ENCODE measurements at regions not wholly inside any gene's neighbourhood (a gene's known extent, or its start where the extent isn't known, plus 50 kb on each side); places are given as distances from the start of the nearest gene placed in this dataset.

DNA sequence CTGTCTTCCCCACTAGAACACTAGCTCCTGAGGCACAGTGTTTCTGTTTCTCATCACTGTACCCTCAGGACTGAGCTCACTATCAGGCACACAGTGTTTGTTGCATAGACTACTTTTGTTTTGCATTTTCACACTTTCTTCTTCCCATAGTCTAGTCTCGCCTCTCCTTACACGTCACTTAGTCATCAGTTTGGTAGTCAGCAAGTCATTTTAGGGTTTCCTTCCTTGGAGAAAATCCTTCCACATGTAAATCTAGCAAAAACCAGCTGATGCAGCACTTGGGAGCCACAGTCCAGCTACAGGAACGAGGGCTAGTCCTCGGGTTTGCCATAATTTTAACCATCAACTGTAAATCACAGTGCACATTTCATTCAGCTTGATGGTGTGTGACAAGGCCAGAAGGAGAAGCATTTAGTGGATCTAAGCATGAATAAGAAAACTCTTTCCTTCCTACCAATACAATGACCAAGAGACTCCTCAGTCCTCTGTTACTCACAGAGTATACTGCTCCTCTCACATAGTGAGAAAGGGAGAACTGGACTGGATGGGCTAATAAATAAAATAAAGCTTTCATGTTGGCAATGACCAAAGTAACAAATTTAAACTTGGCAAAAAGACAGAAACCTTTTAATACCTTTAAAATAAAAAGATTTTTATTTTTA is 221.0 kb downstream of the KLF12 start:
- no peaks in the 10 kb centered on the region for H3K9me3 Mint-ChIP-seq
- no peaks in the 10 kb centered on the region for H3K4me1 Mint-ChIP-seq (ENCODE audit: low read depth)
- no peak overlapping the region for H3K4me3 Mint-ChIP-seq
- intact Hi-C loops (cut with micrococcal nuclease) = no loop called here
- H3K36me3 Mint-ChIP-seq (ENCODE audit: low read depth) = no peaks in the 10 kb centered on the region
- H3K27ac Mint-ChIP-seq = no peak overlapping the region
- H3K27me3 Mint-ChIP-seq = no peaks in the 10 kb centered on the region

DNA sequence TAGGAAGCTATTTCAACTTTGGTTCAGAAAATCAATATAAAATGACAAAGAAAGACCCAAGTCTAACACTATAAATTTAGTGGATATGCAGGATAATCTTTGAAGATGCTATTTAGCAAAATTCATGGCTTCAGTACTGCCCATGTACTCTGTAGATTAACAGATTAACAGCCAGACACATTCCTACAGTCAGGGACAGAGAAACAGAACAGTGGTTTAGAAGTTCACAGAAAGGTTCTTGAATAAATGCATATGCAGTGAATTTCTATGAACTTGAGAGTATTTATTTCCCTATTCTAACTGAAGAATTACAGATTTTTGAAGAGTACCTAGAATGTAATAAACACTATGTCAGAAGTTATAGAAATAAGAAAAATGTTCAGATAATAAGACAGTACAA is 222.8 kb downstream of the KLF12 start:
- Mint-ChIP-seq H3K36me3 (ENCODE audit: low read depth) (no peaks in the 10 kb centered on the region), H3K27ac (no peak overlapping the region), H3K4me1 (ENCODE audit: low read depth) (no peaks in the 10 kb centered on the region), H3K4me3 (no peak overlapping the region), H3K27me3 (no peaks in the 10 kb centered on the region), H3K9me3 (no peaks in the 10 kb centered on the region)
- intact Hi-C loops (cut with micrococcal nuclease) = no loop called here

GRCh38 chr13:73910733-73911132 is 223.5 kb downstream of the KLF12 start:
- intact Hi-C loops (cut with micrococcal nuclease) = no loop called here
- Mint-ChIP-seq H3K9me3 (no peaks in the 10 kb centered on the region), H3K27me3 (no peaks in the 10 kb centered on the region), H3K27ac (no peak overlapping the region), H3K4me3 (no peak overlapping the region), H3K36me3 (ENCODE audit: low read depth) (no peaks in the 10 kb centered on the region), H3K4me1 (ENCODE audit: low read depth) (no peaks in the 10 kb centered on the region)

DNA sequence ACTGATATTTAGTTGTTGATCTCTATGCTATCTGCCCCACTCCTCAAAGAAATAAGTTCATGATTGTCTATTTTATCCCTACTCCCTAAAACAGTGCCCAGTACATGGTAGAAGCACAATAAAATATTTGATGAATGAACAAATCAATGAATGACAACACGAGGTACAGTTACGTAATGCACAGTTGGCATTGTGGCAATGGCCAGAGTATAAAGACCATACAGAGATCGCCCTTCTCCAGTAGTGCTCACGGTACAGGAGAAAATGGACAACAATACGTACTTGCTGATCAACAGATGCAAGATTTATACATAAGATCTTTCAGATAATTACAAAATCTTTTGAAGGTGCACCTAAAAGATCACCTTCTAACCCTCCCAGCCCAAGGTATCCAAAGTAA is 225.4 kb downstream of the KLF12 start:
- Mint-ChIP-seq H3K4me3 (no peak overlapping the region), H3K4me1 (ENCODE audit: low read depth) (no peaks in the 10 kb centered on the region), H3K27me3 (no peaks in the 10 kb centered on the region), H3K36me3 (ENCODE audit: low read depth) (no peaks in the 10 kb centered on the region), H3K9me3 (no peaks in the 10 kb centered on the region), H3K27ac (no peak overlapping the region)
- intact Hi-C loops (cut with micrococcal nuclease) = no loop called here

DNA sequence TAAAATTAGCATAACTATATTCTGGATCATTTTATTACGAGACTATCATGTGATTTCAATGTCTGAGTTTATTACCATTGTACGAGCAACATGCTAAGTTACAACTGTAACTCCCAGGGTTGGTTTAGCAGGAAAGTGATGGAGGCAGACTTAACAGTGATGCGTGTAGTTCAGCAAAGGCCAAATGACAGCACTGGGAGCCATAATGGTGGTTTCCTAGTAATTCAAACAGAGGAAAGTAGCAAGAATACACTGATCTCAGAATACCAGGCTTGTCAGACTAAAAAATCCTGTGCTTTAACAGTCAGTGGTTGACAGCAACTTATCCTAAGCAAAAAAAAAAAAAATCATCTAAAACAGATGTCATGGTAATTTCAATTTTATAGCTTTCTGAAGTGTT is 229.6 kb downstream of the KLF12 start:
- intact Hi-C loops (cut with micrococcal nuclease) = no loop called here
- Mint-ChIP-seq H3K36me3 (ENCODE audit: low read depth) (no peaks in the 10 kb centered on the region), H3K27ac (no peak overlapping the region), H3K4me3 (no peak overlapping the region), H3K27me3 (no peaks in the 10 kb centered on the region), H3K4me1 (ENCODE audit: low read depth) (no peaks in the 10 kb centered on the region), H3K9me3 (no peaks in the 10 kb centered on the region)

DNA sequence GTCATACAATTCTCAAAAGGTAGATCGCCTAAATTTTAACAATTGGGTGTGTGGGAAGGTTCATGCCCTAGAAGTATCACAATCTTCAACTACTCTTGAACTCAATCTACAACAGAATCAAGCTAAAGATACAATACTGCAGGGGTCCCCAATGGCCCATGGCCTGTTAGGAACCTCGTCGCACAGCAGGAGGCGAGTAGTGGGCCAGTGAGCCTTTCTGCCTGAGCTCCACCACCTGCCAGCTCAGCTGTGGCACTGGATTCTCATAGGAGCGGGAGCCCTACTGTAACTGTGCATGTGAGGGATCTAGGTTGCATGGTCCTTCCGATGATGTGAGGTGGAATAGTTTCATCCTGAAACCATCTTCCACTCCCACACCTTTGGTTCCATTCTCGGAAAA is 230.6 kb downstream of the KLF12 start:
- Mint-ChIP-seq H3K27me3 (no peaks in the 10 kb centered on the region), H3K4me1 (ENCODE audit: low read depth) (no peaks in the 10 kb centered on the region)

GRCh38 chr13:73902847-73903246 is 231.4 kb downstream of the KLF12 start:
- no peaks in the 10 kb centered on the region for H3K9me3 Mint-ChIP-seq
- H3K27ac Mint-ChIP-seq = no peak overlapping the region
- H3K27me3 Mint-ChIP-seq = no peaks in the 10 kb centered on the region
- H3K4me3 Mint-ChIP-seq = no peak overlapping the region
- H3K4me1 Mint-ChIP-seq (ENCODE audit: low read depth) = no peaks in the 10 kb centered on the region
- intact Hi-C loops (cut with micrococcal nuclease) = no loop called here
- H3K36me3 Mint-ChIP-seq (ENCODE audit: low read depth) = no peaks in the 10 kb centered on the region

More for the DNA sequence above, 230.6 kb downstream of the KLF12 start:
- H3K36me3 Mint-ChIP-seq (ENCODE audit: low read depth) = no peaks in the 10 kb centered on the region
- intact Hi-C loops (cut with micrococcal nuclease) = no loop called here
- H3K9me3 Mint-ChIP-seq = no peaks in the 10 kb centered on the region
- no peak overlapping the region for H3K27ac Mint-ChIP-seq
- no peak overlapping the region for H3K4me3 Mint-ChIP-seq

DNA sequence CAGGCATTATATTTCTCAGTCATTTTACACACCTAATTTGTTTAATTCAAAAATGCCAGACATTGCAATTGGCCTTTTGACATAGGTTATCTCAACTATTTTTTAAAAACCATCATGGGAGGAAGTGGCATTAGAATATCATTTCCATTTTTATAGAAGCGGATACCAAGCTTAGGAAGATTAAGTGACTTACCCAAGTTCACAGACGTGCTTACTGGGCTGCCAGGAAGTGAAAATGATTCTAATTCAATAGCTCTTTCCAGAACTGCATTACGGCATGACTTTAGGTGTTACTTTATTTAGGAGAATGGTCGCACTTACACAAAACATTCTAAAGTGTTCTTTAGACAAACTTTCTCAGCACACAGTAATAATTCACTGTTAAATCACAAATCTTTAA is 231.9 kb downstream of the KLF12 start:
- Mint-ChIP-seq H3K9me3 (no peaks in the 10 kb centered on the region), H3K4me3 (no peak overlapping the region), H3K27me3 (no peaks in the 10 kb centered on the region), H3K27ac (no peak overlapping the region), H3K4me1 (ENCODE audit: low read depth) (no peaks in the 10 kb centered on the region), H3K36me3 (ENCODE audit: low read depth) (no peaks in the 10 kb centered on the region)
- intact Hi-C loops (cut with micrococcal nuclease) = no loop called here

- intact Hi-C loops (cut with micrococcal nuclease) = no loop called here
- H3K36me3 Mint-ChIP-seq (ENCODE audit: low read depth) = no peaks in the 10 kb centered on the region
- H3K27ac Mint-ChIP-seq = no peak overlapping the region
- H3K9me3 Mint-ChIP-seq = no peaks in the 10 kb centered on the region
- H3K4me1 Mint-ChIP-seq (ENCODE audit: low read depth) = no peaks in the 10 kb centered on the region
- no peaks in the 10 kb centered on the region for H3K27me3 Mint-ChIP-seq
- no peak overlapping the region for H3K4me3 Mint-ChIP-seq
Measured at GRCh38 chr13:73901324-73902068, 232.7 kb downstream of the KLF12 start.

GRCh38 chr13:73900591-73900990 is 233.6 kb downstream of the KLF12 start:
- intact Hi-C loops (cut with micrococcal nuclease) = no loop called here
- no peaks in the 10 kb centered on the region for H3K36me3 Mint-ChIP-seq (ENCODE audit: low read depth)
- H3K4me3 Mint-ChIP-seq = no peak overlapping the region
- no peaks in the 10 kb centered on the region for H3K4me1 Mint-ChIP-seq (ENCODE audit: low read depth)
- no peak overlapping the region for H3K27ac Mint-ChIP-seq
- H3K27me3 Mint-ChIP-seq = no peaks in the 10 kb centered on the region
- no peaks in the 10 kb centered on the region for H3K9me3 Mint-ChIP-seq

GRCh38 chr13:73898899-73899298 is 235.3 kb downstream of the KLF12 start:
- H3K27me3 Mint-ChIP-seq = no peaks in the 10 kb centered on the region

DNA sequence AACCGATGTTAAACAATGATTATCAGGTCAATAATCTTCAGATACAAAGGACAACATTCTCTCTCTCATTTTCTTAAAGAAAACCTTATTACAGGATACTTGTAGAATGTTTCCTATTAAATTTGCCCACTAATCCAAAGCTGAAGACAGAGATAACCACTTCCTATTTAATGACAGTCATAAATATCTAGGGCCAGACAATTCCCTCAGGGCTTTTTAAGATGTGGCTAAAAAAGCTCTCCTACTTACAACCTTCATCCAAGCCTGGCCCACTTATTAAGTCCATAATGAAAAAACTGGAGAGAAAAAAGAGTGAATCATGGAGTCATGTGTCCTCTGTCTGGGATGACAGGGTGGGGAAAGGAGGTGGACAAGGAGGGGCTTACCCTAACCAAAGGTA is 235.9 kb downstream of the KLF12 start:
- no peak overlapping the region for H3K27ac Mint-ChIP-seq

More at GRCh38 chr13:73898899-73899298, 235.3 kb downstream of the KLF12 start:
- Mint-ChIP-seq H3K4me3 (no peak overlapping the region), H3K4me1 (ENCODE audit: low read depth) (no peaks in the 10 kb centered on the region), H3K27ac (no peak overlapping the region), H3K36me3 (ENCODE audit: low read depth) (no peaks in the 10 kb centered on the region), H3K9me3 (no peaks in the 10 kb centered on the region)
- intact Hi-C loops (cut with micrococcal nuclease) = no loop called here

DNA sequence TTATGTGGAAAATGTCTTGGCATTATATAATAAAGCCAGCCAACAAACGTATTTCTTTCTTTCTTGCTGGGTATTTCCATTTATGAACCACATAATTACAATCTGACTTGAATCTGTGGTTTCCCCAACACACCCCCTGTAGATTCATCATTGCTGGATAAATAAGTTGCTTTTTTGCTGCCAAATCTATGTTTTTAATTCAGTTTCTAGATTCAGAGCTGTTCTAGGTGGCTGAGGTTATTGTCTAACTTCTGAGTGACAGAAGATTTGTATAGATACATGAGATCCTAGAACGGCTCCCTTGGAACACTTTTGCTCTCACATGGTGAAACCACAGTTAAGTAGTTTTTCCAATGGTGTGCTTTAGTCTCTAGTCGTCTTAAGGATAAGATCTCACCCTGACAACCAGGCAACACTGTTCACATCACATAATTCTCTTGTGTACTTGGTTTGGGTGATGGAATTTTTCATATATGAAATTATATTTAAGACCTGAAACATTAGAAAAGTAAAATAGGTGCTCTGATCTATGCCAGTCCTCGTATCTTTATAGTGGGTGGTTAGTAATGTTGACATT is 239.1 kb downstream of the KLF12 start:
- H3K4me3 Mint-ChIP-seq = no peak overlapping the region
- intact Hi-C loops (cut with micrococcal nuclease) = no loop called here
- no peaks in the 10 kb centered on the region for H3K4me1 Mint-ChIP-seq (ENCODE audit: low read depth)
- no peaks in the 10 kb centered on the region for H3K9me3 Mint-ChIP-seq
- H3K27ac Mint-ChIP-seq = no peak overlapping the region
- H3K27me3 Mint-ChIP-seq = no peaks in the 10 kb centered on the region
- H3K36me3 Mint-ChIP-seq (ENCODE audit: low read depth) = no peaks in the 10 kb centered on the region

More for the DNA sequence above, 235.9 kb downstream of the KLF12 start:
- intact Hi-C loops (cut with micrococcal nuclease) = no loop called here
- H3K4me3 Mint-ChIP-seq = no peak overlapping the region
- no peaks in the 10 kb centered on the region for H3K9me3 Mint-ChIP-seq
- no peaks in the 10 kb centered on the region for H3K4me1 Mint-ChIP-seq (ENCODE audit: low read depth)
- no peaks in the 10 kb centered on the region for H3K27me3 Mint-ChIP-seq
- no peaks in the 10 kb centered on the region for H3K36me3 Mint-ChIP-seq (ENCODE audit: low read depth)

- intact Hi-C loops (cut with micrococcal nuclease) = no loop called here
- Mint-ChIP-seq H3K4me3 (no peak overlapping the region), H3K36me3 (ENCODE audit: low read depth) (no peaks in the 10 kb centered on the region), H3K27ac (no peak overlapping the region), H3K27me3 (no peaks in the 10 kb centered on the region), H3K9me3 (no peaks in the 10 kb centered on the region), H3K4me1 (ENCODE audit: low read depth) (no peaks in the 10 kb centered on the region)
Measured at GRCh38 chr13:73893833-73894232, 240.4 kb downstream of the KLF12 start.

Measured in dendritic cell treated with granulocyte-macrophage colony-stimulating factor and Interleukin-4, amounts not matched to agents 40 ng/mL and 50 ng/mL, for 4 days (primary cell).